ENCODE measurements at regions not wholly inside any gene's neighbourhood (a gene's known extent, or its start where the extent isn't known, plus 50 kb on each side); places are given as distances from the start of the nearest gene placed in this dataset.

DNA sequence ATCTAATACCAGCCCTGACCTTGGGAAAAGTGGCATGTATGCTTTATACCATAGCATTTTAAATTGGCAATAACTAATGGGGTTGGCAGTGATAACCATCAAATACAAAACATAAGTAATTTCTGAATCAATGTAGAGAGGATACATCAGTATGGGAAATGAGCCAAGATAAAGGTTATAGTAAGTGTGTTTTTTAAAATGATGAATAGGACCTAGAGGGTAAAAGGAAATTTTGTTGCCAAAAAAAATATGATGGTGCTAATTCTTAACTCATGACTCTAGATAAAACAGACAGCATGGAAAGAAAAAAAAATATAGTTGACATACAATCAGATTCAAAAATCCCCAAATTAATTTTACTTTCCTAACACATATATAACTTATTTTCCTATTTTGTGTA, 75.4 kb upstream of the ROBO1 start:
- TF ChIP-seq, protein P1, sequence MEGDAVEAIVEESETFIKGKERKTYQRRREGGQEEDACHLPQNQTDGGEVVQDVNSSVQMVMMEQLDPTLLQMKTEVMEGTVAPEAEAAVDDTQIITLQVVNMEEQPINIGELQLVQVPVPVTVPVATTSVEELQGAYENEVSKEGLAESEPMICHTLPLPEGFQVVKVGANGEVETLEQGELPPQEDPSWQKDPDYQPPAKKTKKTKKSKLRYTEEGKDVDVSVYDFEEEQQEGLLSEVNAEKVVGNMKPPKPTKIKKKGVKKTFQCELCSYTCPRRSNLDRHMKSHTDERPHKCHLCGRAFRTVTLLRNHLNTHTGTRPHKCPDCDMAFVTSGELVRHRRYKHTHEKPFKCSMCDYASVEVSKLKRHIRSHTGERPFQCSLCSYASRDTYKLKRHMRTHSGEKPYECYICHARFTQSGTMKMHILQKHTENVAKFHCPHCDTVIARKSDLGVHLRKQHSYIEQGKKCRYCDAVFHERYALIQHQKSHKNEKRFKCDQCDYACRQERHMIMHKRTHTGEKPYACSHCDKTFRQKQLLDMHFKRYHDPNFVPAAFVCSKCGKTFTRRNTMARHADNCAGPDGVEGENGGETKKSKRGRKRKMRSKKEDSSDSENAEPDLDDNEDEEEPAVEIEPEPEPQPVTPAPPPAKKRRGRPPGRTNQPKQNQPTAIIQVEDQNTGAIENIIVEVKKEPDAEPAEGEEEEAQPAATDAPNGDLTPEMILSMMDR (IDR thresholded peaks at IDR 0.05): no peak
- TF ChIP-seq EP300 (IDR thresholded peaks at IDR 0.05): no peak

Measured in tibial nerve (tissue), 4 donors.